ENCODE measurements at regions not wholly inside any gene's neighbourhood (a gene's known extent, or its start where the extent isn't known, plus 50 kb on each side); places are given as distances from the start of the nearest gene placed in this dataset.
"Not testable (repeated sequence)": the region's sequence is repeated elsewhere in the genome, so short reads cannot be mapped to it uniquely, and the experiment has no call there.

DNA sequence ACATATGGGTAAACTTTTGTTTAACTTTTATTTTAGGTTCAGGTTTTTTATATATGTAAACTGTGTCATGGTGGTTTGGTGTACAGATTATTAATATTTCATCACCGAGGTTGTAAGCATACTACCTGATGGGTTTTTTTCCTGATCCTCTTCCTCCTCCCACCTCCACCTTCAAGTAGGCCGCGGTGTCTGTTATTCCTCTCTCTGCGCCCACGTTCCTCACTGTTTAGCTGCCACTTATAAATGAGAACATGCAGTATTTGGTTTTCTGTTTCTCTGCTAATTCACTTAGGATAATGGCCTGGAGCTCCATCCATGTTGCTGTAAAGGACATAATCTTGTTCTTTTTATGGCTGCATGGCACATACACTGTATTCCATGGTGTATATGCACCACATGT is 1000.0 kb upstream of the CELF2 start:
- FAIRE-seq = no peak

DNA sequence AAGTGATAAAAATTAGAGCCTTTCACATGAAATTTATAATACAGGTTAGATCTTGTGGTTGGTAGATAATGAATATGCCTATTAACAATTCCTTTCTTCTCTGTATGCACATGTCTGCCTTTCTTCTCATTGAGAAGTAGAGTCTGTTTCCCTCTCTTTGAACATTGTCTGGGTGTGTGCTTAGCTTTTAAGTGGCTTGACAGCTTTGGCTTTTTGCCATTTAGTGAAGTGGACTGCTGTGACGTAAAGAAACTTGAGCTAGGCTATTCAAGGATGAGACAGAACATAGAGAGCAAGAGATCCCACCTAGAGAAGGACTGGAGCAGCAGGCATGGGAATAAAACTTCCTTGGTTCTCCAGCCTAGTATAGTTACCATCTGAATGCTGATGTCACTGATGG is 996.7 kb upstream of the CELF2 start:
- FAIRE-seq = no peak

DNA sequence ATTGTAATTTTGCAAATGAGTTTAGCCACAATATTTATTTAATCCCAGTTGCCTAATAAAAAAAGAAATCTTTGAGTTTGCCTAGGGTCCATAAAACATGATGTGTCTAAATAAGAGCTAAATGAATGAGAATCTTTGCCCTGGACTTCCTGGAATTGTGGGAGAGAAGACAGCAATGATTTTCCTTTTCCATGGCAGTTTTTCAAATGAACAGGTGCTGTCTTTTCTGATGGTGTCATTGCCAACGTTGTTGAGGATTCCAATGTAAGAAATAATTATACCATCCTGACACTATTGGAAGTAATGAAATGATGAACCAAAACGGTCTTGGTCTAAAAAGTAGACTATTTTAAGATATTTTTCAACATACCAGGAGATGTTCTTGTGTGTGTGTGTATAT is 984.7 kb upstream of the CELF2 start:
- FAIRE-seq = no peak

GRCh38 chr10:10038348-10038747 is 979.3 kb upstream of the CELF2 start:
- no peak for FAIRE-seq

DNA sequence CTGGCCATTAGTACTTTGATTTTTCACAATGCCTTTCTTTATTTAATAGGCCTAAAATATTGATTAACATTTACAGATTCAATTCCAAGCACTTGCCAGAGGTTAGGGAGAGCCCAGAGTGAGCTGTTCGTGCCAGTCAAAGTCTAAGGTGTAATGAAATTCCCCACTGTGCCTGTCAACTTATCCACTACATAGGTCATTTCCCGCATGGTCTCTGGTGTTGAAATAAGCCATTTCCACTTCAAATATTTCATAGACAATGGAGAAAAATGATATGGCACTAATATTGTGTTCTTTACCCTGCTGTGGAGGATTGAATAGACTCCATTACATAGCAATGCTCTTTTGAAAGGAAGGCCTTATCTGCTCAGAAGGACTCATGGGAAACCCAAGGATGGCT is 978.1 kb upstream of the CELF2 start:
- FAIRE-seq = no peak

GRCh38 chr10:10043083-10043482 is 974.6 kb upstream of the CELF2 start:
- FAIRE-seq = no peak

GRCh38 chr10:10044922-10045764 is 972.5 kb upstream of the CELF2 start:
- FAIRE-seq = no peak

- no peak for FAIRE-seq
These were observed 972.0 kb upstream of the CELF2 start for GRCh38 chr10:10045765-10046028.

DNA sequence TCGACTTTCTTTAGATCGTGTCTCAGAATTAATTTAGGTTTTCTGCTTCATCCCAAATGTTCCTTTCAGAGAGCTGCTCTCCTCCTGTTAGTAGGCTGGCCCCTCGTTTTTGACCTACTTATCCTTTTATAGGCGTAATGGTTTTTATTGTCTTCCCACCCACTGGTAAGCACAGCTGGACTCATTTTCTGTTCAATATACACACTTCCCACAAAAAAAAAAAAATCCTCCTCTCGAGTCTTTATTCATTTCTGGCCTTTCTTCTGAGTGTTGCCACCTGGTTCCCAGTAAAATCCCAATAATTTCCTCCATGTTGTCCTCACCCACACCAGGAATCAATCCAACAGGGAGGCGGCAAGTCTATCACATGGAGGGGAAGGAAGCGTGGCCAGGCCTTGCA is 970.2 kb upstream of the CELF2 start:
- no peak for FAIRE-seq

GRCh38 chr10:10053051-10053450 is 964.6 kb upstream of the CELF2 start:
- FAIRE-seq = no peak

DNA sequence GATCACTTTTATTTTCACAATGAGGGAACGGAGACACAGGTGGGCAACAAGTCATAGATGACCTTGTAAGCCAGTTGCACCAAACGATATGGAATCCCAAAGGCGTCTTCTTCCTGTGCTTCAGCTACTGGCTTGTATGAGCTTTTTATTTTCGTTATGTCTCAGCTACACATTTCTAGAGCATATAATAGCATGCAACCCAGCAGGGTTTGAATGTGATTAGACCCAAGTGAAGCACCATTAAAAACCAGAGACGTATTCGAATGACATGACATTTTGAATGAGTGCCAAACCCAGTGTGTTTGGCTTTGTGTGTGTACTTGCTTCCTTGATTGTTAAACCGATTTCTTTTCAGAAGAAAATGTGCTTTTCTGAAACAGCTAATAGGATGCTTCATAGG is 963.2 kb upstream of the CELF2 start:
- FAIRE-seq = no peak

DNA sequence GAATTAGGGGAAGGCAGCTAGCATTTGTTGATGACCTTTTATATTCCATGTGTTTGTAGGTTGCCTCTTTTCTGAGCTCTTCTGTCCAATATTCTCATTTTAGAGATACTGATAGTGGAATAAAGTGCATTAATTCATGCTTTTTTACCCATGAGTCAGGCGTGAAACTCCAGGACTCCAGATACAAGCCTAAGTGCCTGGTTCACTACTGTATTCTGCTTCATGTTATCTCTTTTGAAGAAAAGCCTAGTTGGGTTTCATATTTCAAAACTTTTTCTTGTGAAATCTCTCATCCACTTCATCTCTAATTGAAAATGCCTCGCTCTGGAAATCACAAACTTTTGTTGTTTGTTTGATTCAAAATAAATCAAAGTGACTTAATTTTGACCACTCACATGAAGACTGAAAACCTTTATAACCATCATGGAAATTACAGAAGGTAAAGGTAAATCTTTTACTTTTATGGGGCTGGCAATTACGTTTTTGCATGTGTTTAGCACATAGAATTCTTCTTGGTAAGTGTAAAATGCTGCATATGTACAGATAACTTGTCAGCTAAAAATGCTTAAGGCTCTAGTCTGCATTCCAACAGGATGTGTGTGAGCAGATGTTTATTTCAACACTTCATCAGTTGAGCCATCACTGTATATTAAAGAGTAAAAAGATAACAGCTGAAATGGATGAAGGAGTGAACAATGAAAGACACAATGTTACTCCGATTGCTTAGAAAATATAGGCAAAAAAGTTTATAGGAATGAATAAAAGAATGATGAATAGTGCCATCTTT is 961.8 kb upstream of the CELF2 start:
- FAIRE-seq = no peak

DNA sequence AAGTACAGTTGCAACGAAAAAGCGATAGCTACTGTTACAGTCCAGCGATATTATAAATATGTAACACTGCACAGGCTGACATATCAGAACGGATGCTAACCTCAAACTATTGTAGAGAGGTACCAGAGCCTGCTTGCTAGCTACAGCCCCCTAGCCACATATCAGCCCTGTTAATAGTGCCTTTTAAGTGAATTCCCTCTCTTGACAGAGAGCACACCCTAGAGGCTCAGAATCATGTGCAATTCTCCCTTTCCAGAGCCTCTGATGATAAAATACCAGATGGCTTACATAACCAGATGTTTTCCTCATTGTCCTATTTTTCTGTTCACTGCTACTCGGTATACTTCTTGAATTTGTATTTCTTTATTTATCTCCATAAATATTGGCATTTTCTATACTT is 960.7 kb upstream of the CELF2 start:
- FAIRE-seq = no peak

GRCh38 chr10:10067644-10068043 is 950.0 kb upstream of the CELF2 start:
- FAIRE-seq = no peak

- not testable (repeated sequence) for FAIRE-seq
These were observed 942.8 kb upstream of the CELF2 start for GRCh38 chr10:10074847-10075246.

- no peak for FAIRE-seq
These were observed 939.2 kb upstream of the CELF2 start for GRCh38 chr10:10078446-10078845.

- no peak for FAIRE-seq
These were observed 925.1 kb upstream of the CELF2 start for GRCh38 chr10:10092581-10092980.

DNA sequence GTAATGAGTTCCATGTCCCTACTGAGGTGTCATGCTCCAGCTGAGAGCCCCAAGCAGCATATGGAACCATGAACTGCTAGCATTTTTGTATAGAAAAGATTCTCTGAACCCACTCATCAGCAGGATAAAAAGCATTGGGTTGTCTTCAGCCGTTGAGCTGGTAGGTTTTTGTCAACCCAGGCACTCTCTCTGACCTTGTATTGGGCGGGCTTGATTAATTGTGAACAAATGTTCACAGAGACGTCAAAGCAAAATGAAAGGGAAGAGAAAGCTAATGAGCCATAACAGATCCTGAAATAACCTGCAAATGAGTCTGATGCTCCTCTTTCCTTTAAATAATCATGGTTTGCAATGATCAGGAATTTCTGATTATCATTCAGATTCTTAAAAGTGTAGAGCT is 924.7 kb upstream of the CELF2 start:
- FAIRE-seq = no peak

- FAIRE-seq = no peak
These were observed 923.0 kb upstream of the CELF2 start for GRCh38 chr10:10094691-10095090.

GRCh38 chr10:10096296-10096695 is 921.4 kb upstream of the CELF2 start:
- no peak for FAIRE-seq

GRCh38 chr10:10096898-10097297 is 920.8 kb upstream of the CELF2 start:
- no peak for FAIRE-seq

GRCh38 chr10:10101106-10101505 is 916.6 kb upstream of the CELF2 start:
- FAIRE-seq = no peak

DNA sequence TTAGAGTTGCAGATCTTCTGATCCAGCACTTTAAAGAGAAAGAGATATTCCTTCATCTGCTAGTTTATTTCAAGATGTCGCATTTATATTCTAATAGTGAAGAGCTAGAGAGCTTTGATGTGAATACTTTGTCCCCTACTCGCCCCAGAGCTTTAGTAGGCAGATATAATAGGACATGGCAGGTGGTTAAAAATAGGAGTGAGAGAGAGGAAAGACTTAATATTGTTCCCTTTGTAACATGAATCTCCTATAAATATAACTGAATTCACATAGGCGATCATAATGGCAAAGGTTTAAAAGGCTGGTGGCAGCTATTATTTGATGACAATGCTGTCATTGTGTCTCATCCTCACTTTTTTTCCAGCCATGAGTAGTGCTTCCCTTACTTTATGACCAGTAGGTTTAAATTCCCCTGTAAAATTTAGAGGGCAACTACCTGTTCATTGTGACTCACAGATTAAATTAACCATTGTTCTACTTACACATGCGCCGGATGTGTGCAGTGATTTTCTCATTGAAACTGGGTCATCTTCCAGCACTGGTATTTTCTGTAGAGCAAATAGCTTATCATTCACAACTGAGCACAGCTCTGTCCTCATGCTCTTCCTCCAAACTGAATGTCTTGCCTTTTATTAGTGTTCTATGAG is 906.7 kb upstream of the CELF2 start:
- FAIRE-seq = no peak

- no peak for FAIRE-seq
These were observed 899.5 kb upstream of the CELF2 start for GRCh38 chr10:10118131-10118530.
